Renal cortex interstitium (tissue), 11 donors: ENCODE measurements at regions not wholly inside any gene's neighbourhood (a gene's known extent, or its start where the extent isn't known, plus 50 kb on each side); places are given as distances from the start of the nearest gene placed in this dataset.

Source experiments
- DNase-seq, 11 donors: peaks; one replicate each; pipeline ENCODE4 v3.0.0-alpha.2; 2013; ENCODE audit warnings: low read depth in 9 of 11, low spot score in 4 of 11; ENCODE audit errors: extremely low read depth in 1 of 11

DNA sequence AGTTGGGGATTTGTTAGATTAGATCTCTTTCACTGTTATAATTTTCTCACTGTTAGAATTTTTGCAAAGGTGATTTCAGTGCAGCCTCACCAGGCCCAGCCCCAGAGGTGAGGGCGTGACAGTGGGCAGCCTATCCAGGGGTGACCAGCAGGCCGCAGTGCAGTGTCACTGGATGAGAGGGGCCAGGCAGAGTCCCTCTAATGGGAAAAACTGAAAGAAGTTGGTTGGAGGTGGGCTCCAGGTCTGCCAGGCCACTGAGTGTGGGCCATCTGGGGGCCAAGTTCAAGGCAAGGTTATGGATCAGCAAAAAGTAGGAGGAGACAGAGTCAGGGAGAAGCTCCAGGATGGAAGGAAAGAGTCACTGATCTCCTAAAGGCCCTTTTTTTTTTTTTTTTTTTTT, 90.5 kb upstream of the SDK1 start:
- DNase-seq: no peak

- DNase-seq: no peak
These were observed 87.0 kb upstream of the SDK1 start for GRCh38 chr7:3214090-3214413.

DNA sequence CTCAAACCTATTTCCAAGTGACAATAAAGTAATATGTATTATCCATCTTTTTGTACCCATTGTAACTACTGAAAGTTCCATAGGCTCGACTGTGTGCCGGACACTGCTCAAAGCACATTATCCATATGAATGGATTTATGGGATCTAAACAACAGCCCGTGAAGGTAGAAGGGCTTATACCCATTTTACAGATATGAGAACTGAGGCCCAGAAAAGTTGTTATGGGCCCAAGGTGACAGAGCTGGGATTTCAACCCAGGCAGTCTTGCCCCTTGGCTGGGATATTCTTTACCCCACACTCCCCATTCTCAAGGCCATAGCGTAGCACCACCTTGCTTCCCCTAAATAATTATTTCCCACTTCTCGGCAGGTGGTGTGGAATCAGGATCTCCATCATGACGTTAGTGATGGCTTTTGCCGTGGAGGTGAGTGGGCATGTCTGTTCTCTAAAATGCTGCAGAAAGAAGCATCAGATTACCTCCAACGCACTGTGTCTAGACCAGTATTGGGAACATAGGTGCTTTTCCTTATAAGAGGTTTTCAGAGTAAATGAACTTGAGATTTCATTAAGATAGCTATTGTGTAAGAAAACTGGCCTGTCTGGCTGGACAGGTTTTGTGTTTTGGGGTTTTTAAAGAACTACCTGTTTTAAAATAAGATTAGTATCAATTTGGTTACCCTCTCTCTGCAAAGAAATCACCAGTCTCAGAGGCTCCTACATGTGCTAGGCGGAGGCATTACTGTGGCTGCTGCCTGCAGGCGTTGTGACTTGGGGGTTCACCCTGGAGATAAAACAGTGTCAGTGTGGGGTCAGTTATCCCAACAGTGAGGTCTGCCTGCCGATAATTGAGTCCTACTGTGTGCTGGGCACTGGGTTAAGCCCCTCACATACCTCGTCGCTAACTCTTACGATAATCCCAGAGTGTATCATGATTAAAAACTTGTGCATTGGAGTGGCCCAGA, 85.1 kb upstream of the SDK1 start:
- DNase-seq: peak in 5 of 11 donors; percentile 34 to 62 (median 45)

DNA sequence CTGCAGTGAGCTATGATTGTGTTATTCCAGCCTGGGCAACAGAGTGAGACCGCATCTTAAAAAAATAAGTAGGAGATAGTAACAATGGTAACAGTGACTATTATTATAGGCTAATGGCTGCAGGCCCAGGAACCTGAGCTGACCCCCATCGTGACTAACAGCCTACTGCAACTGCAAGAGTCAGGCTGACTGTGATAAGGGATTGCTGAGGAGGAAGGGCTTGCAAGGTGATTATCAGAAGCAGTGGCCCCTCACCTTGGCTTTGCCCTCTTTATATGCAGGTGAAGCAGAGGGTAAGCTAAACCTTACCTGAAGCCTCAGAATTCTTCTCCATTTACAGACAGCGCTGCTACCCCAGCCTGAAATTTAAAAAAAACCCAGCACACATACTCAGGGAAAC, 83.9 kb upstream of the SDK1 start:
- no peak for DNase-seq

DNA sequence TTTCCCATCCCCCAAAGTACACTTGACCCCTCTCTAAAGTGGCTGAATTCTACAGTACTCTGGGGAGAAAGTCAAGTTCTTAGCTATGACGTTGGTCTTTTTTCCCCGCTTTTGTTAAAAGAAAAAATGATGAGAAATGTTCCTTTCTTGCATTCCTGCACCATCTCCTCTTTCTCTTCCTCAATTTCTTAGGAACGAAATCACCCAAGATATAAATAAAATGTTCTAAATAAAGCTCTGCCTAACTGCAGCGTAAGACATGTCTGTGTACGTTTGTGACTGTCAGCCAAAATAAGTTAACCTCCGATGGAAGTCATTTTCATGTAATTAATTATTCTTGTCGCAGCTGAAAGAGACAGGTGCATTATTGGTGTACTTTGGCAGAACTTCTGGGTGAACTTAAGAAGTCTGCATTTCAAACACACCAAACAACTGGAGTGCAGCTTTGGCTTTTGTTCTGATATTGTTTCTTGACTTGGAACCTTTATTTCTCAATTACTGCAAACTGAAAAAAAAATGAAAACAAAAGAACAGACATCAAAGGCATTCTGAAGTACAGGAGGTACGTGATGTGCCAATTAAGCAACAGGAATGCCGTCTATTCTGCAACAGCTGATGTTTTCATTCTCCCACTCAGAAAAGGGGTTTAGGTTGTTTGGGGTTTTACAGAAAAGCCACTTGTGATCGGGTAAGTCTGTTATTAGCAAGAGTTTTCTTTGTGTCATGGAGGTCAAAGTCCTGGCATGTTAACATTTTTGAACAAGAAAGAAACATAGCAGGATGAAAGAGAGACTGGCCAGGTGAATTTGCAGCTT, 82.4 kb upstream of the SDK1 start:
- no peak for DNase-seq

- no peak for DNase-seq
These were observed 71.1 kb upstream of the SDK1 start for GRCh38 chr7:3229904-3230470.

GRCh38 chr7:3230908-3231307, 70.1 kb upstream of the SDK1 start:
- DNase-seq: no peak

GRCh38 chr7:3232228-3232627, 68.8 kb upstream of the SDK1 start:
- DNase-seq: no peak

- no peak for DNase-seq
These were observed 67.8 kb upstream of the SDK1 start for GRCh38 chr7:3233301-3233700.

DNA sequence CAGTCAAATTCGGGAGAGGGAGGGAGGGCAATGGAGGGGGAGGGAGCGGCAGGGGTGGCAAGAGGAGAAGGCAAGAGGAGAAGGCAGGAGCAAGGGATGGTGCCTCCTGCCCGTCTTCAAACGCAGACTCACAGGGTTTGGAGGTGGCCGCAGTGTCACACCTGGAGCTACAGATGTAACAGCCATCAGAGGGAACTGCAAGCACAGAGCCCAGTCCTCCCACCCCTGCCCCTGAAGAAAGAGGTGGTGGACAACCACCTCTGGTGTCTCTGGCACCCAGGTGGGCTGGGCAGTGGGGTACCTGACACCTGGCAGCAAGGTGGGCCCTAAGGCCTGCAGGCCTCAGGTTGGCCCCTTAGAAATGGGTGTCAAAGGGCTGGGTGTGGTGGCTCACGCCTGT, 67.0 kb upstream of the SDK1 start:
- no peak for DNase-seq

- no peak for DNase-seq
These were observed 66.2 kb upstream of the SDK1 start for GRCh38 chr7:3234851-3235250.

DNA sequence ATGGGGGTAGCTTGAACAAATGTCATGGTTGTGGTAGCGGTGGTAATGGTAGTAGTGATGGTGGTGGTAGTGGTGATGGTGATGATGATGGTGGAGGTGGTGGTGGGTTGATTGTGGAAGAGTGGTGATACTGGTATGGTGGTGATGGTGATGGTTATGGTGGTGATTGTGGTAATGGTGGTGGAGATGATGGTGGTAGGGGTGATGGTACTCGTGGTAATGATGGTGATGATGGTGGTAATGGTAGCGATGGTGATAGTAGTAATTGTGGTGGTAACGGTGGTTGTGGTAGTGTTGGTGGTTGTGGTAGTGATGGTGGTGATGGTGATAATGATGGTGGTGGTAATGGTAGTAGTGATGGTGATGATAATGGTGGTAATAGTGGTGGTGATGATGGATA, 65.7 kb upstream of the SDK1 start:
- DNase-seq: no peak

GRCh38 chr7:3236268-3236667, 64.8 kb upstream of the SDK1 start:
- DNase-seq: no peak

GRCh38 chr7:3238525-3239210, 62.4 kb upstream of the SDK1 start:
- no peak for DNase-seq

- peak in 4 of 11 donors; percentile 28 to 48 (median 42) for DNase-seq
These were observed 61.8 kb upstream of the SDK1 start for GRCh38 chr7:3239291-3239691.

DNA sequence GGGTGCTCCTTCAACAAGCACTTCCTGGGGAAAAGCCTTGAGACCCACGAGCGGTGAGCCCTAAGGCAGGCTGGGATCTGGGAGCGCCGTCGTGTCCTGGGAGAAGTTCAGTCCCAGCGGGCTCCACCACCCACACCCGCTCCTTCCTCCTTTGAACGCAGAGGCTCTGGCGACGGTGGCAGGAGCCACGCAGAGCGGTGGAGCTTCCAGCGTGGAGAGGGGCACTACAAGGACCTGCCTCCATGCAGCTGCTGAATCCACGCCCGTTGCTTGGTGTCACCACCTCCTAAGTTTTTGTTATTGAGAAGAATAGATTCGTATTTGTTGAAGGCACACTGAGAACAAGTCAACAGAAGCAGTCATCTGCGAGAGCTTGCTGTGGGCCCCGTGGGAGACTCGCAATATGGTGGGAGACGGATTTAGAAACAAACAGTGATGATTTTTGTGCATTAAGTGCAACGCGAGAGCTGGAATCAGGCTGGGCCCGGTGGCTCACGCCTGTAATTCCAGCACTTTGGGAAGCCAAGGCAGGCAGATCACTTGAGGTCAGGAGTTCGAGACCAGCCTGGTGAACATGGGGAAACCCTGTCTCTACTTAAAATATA, 60.1 kb upstream of the SDK1 start:
- no peak for DNase-seq

- no peak for DNase-seq
These were observed 59.3 kb upstream of the SDK1 start for GRCh38 chr7:3241686-3242258.

GRCh38 chr7:3242398-3242972, 58.6 kb upstream of the SDK1 start:
- DNase-seq: no peak
